Panc1 (cell line): ENCODE measurements at regions not wholly inside any gene's neighbourhood (a gene's known extent, or its start where the extent isn't known, plus 50 kb on each side); places are given as distances from the start of the nearest gene placed in this dataset.

ENCODE experiments used
- ATAC-seq: fragments of 200-7000 bp; cut with Tn5 transposase; 2 replicates; pipeline ENCODE4 v1.9.1; 2020; ENCODE audit warnings: mild to moderate bottlenecking, moderate library complexity
- BruUV-seq: library from RNA; stranded (reverse); fragments of 400-500 nt; replicated peaks from 2 replicates; lab custom pipeline; 2021; lab: Mats Ljungman, UMichigan
- CTCF ChIA-PET: fragments of 300-600 bp; sonication (Branson Sonifier 250); formaldehyde crosslinking; loops from one replicate; lab custom pipeline; 2022; ENCODE audit warnings: antibody characterized with exemption; lab: Charles Lee
- POLR2A ChIA-PET: fragments of 300-600 bp; sonication (Branson Sonifier 250); formaldehyde crosslinking; loops from one replicate; lab custom pipeline; 2022; ENCODE audit warnings: antibody characterized with exemption; lab: Charles Lee
- DNase-seq: peaks from one replicate; pipeline ENCODE4 v3.0.0-alpha.2; 2010; ENCODE audit warnings: low read depth, low spot score
- H3K27ac ChIP-seq: 2 replicates; pipeline ENCODE4 v1.5.1; 2011; ENCODE audit warnings: mild to moderate bottlenecking, low read length, inconsistent platforms
- H3K27me3 ChIP-seq: fragments of 200-500 bp; sonication (Bioruptor generic); 2 replicates; pipeline ENCODE4 v1.6.0; 2014; ENCODE audit warnings: low read length, inconsistent platforms; ENCODE audit not compliant: control insufficient read depth, insufficient read depth
- H3K36me3 ChIP-seq: fragments of 200-500 bp; sonication (Bioruptor generic); 2 replicates; pipeline ENCODE4 v1.5.1; 2014; ENCODE audit warnings: inconsistent platforms, mild to moderate bottlenecking, low read length, moderate library complexity; ENCODE audit not compliant: control insufficient read depth, insufficient read depth
- H3K4me1 ChIP-seq: 2 replicates; pipeline ENCODE4 v1.5.1; 2011; ENCODE audit warnings: inconsistent platforms, mild to moderate bottlenecking, low read length, moderate library complexity; ENCODE audit not compliant: control insufficient read depth, insufficient read depth
- H3K4me3 ChIP-seq, 2 experiments: 2 replicates each; pipeline ENCODE4 v1.5.1; 2011 to 2012; ENCODE audit warnings: low read depth in 2 of 2, low read length in 2 of 2, mild to moderate bottlenecking in 2 of 2, inconsistent platforms in 1 of 2, moderate library complexity in 1 of 2
- H3K9me3 ChIP-seq: fragments of 200-500 bp; sonication (Bioruptor generic); 2 replicates; pipeline ENCODE4 v1.5.1; 2014; ENCODE audit warnings: low read depth, mild to moderate bottlenecking, inconsistent platforms, low read length, moderate library complexity; ENCODE audit not compliant: control insufficient read depth, insufficient read depth
- POLR2AphosphoS5 ChIP-seq: IDR thresholded peaks from 2 replicates; pipeline ENCODE4 v1.6.1; 2012; ENCODE audit warnings: mild to moderate bottlenecking, low read depth, low read length, moderate library complexity
- SIN3A ChIP-seq: IDR thresholded peaks from 2 replicates; pipeline ENCODE4 v1.6.1; 2012; ENCODE audit warnings: low read depth, mild to moderate bottlenecking, low read length, moderate library complexity, borderline replicate concordance; ENCODE audit not compliant: insufficient read depth
- TCF7L2 ChIP-seq: IDR thresholded peaks from 2 replicates; pipeline ENCODE4 v1.6.1; 2011; ENCODE audit warnings: mild to moderate bottlenecking, low read depth, low read length, inconsistent platforms
- in situ Hi-C: cut with HindIII; loops from 2 replicates; pipeline ENCODE4 v1.10.0; 2016; ENCODE audit warnings: low sequenced_read_pairs, low pct_unique_long_range_greater_than_20kb
- intact Hi-C: fragments of 100-400 bp; cut with micrococcal nuclease; formaldehyde crosslinking; loops from one replicate; pipeline ENCODE4 v1.10.0; 2022; ENCODE audit not compliant: unreplicated experiment
- TF ChIP-seq, protein P1 (sequence below), 2 experiments: IDR thresholded peaks; 2 replicates each; pipeline ENCODE4 v1.6.1; 2011 to 2012; ENCODE audit warnings: low read depth in 2 of 2, control low read depth in 1 of 2, low read length in 1 of 2, mild to moderate bottlenecking in 1 of 2, moderate library complexity in 1 of 2; ENCODE audit not compliant: insufficient read depth in 1 of 2
- TF ChIP-seq, protein P2 (sequence below): fragments of 450-650 bp; IDR thresholded peaks from 2 replicates; pipeline ENCODE4 v1.5.1; 2017; ENCODE audit warnings: mild to moderate bottlenecking

GRCh38 chr1:102535829-102536505 lies 539.2 kb upstream of the OLFM3 start:
- ATAC-seq = no peak
- TF ChIP-seq TCF7L2 (no peak), SIN3A (no peak), POLR2AphosphoS5 (no peak)
- TF ChIP-seq, protein P1, sequence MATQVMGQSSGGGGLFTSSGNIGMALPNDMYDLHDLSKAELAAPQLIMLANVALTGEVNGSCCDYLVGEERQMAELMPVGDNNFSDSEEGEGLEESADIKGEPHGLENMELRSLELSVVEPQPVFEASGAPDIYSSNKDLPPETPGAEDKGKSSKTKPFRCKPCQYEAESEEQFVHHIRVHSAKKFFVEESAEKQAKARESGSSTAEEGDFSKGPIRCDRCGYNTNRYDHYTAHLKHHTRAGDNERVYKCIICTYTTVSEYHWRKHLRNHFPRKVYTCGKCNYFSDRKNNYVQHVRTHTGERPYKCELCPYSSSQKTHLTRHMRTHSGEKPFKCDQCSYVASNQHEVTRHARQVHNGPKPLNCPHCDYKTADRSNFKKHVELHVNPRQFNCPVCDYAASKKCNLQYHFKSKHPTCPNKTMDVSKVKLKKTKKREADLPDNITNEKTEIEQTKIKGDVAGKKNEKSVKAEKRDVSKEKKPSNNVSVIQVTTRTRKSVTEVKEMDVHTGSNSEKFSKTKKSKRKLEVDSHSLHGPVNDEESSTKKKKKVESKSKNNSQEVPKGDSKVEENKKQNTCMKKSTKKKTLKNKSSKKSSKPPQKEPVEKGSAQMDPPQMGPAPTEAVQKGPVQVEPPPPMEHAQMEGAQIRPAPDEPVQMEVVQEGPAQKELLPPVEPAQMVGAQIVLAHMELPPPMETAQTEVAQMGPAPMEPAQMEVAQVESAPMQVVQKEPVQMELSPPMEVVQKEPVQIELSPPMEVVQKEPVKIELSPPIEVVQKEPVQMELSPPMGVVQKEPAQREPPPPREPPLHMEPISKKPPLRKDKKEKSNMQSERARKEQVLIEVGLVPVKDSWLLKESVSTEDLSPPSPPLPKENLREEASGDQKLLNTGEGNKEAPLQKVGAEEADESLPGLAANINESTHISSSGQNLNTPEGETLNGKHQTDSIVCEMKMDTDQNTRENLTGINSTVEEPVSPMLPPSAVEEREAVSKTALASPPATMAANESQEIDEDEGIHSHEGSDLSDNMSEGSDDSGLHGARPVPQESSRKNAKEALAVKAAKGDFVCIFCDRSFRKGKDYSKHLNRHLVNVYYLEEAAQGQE (IDR thresholded peaks at IDR 0.05; ENCODE audit: insufficient read depth in 1 of 2, low read depth in 2 of 2, low read length in 1 of 2) = no peak
- TF ChIP-seq, protein P2, sequence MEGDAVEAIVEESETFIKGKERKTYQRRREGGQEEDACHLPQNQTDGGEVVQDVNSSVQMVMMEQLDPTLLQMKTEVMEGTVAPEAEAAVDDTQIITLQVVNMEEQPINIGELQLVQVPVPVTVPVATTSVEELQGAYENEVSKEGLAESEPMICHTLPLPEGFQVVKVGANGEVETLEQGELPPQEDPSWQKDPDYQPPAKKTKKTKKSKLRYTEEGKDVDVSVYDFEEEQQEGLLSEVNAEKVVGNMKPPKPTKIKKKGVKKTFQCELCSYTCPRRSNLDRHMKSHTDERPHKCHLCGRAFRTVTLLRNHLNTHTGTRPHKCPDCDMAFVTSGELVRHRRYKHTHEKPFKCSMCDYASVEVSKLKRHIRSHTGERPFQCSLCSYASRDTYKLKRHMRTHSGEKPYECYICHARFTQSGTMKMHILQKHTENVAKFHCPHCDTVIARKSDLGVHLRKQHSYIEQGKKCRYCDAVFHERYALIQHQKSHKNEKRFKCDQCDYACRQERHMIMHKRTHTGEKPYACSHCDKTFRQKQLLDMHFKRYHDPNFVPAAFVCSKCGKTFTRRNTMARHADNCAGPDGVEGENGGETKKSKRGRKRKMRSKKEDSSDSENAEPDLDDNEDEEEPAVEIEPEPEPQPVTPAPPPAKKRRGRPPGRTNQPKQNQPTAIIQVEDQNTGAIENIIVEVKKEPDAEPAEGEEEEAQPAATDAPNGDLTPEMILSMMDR = no peak
- ChIA-PET CTCF (no interaction called here), POLR2A (no interaction called here)
- intact Hi-C loops = no loop called here
- Histone ChIP-seq H3K9me3 (no peaks in the 10 kb centered on the region), H3K4me1 (no peaks in the 10 kb centered on the region), H3K27ac (no peak overlapping the region), H3K4me3 (no peak overlapping the region), H3K36me3 (no peaks in the 10 kb centered on the region), H3K27me3 (no peaks in the 10 kb centered on the region)
- DNase-seq = no peak
- in situ Hi-C loops = no loop called here
- no TSS peak for BruUV-seq

DNA sequence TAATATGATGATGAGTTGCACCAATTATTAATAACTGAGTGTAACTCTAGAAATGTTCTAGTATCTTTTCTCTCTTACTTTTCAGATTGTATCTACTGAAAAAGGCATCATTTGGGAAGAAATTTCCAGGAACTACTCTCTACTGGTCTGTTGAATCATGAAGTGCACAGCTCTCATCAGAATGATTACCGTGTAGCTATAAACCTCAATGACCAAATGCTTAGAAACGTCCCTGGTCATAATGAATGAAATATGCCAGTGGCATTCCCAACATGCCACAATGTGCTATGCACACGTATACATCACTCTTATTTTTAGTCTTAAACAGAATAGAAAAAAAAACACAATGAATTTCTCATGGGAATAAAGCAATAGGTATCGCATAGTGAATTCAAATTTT lies 534.3 kb upstream of the OLFM3 start:
- in situ Hi-C loops = no loop called here
- BruUV-seq = no TSS peak
- H3K4me3 ChIP-seq = no peak overlapping the region
- H3K27me3 ChIP-seq = no peaks in the 10 kb centered on the region
- no peaks in the 10 kb centered on the region for H3K4me1 ChIP-seq
- DNase-seq = no peak
- no peaks in the 10 kb centered on the region for H3K9me3 ChIP-seq
- intact Hi-C loops = no loop called here
- no peak for ATAC-seq
- POLR2A ChIA-PET = no interaction called here
- H3K27ac ChIP-seq = no peak overlapping the region
- TF ChIP-seq, protein P2 = no peak
- TF ChIP-seq TCF7L2 (no peak), POLR2AphosphoS5 (no peak), SIN3A (no peak)
- TF ChIP-seq, protein P1 (IDR thresholded peaks at IDR 0.05; ENCODE audit: insufficient read depth in 1 of 2, low read depth in 2 of 2, low read length in 1 of 2) = no peak
- CTCF ChIA-PET = no interaction called here
- H3K36me3 ChIP-seq = no peaks in the 10 kb centered on the region
